ENCODE measurements at regions not wholly inside any gene's neighbourhood (a gene's known extent, or its start where the extent isn't known, plus 50 kb on each side); places are given as distances from the start of the nearest gene placed in this dataset.

- H3K9me1 ChIP-seq (ENCODE audit: control insufficient read depth, insufficient read depth, low read length) = no peaks in the 10 kb centered on the region
- no peak for DNase-seq (ENCODE audit: extremely low read depth in 1 of 4, low spot score in 3 of 4)
- no peaks in the 10 kb centered on the region for H3K79me2 ChIP-seq (ENCODE audit: control insufficient read depth, insufficient read depth, low read length)
- no peaks in the 10 kb centered on the region for H3K27me3 ChIP-seq (ENCODE audit: control insufficient read depth in 2 of 2, insufficient read depth in 2 of 2, low read length in 2 of 2)
- H3K36me3 ChIP-seq (ENCODE audit: control insufficient read depth, insufficient read depth, low read length) = no peaks in the 10 kb centered on the region
- WGBS (ENCODE audit: insufficient coverage, low coverage, missing lambda C conversion rate) = 94% methylated on average over 10 of the region's 23 CpGs
- H3K9me3 ChIP-seq (replicated peaks; ENCODE audit: control insufficient read depth, insufficient read depth, low read depth, low read length) = no peaks in the 10 kb centered on the region
- CTCF ChIA-PET (ENCODE audit: low intra/inter-chr PET ratio) = no interaction called here
- intact Hi-C loops (cut with micrococcal nuclease) = no loop called here
- H3K4me2 ChIP-seq (ENCODE audit: insufficient read depth, low read length) = no peak overlapping the region
- no peak overlapping the region for H3K9ac ChIP-seq (ENCODE audit: insufficient read depth in 1 of 2, low read depth in 2 of 2, low read length in 2 of 2)
- H3K27ac ChIP-seq (ENCODE audit: extremely low read depth, low read depth, low read length) = no peak overlapping the region
- H2AFZ ChIP-seq (ENCODE audit: low read depth, low read length) = no peak overlapping the region
- BruUV-seq (replicated peaks) = no TSS peak
- no peak for TF ChIP-seq ZNF398 (CRISPR knock-in tag; IDR thresholded peaks at IDR 0.05)
- TF ChIP-seq PHTF2 (CRISPR knock-in tag; IDR thresholded peaks at IDR 0.05) = no peak
- no peak for ATAC-seq
- H4K20me1 ChIP-seq (replicated peaks; ENCODE audit: control insufficient read depth, insufficient read depth, low read length) = no peaks in the 10 kb centered on the region
- peaks cover 30 to 31% of the 10 kb centered on the region in 2 experiments for H3K4me1 ChIP-seq (replicated peaks in 1 of 2; ENCODE audit: control insufficient read depth in 2 of 2, insufficient read depth in 2 of 2, low read length in 2 of 2)
- POLR2A ChIA-PET = no interaction called here
- FAIRE-seq = no peak
- H3K4me3 ChIP-seq = no peak overlapping the region
- in situ Hi-C loops (cut with MboI) = no loop called here
Measured at GRCh38 chr2:134152045-134153010, 101.5 kb upstream of the MGAT5 start.
